GM18951 (cell line): ENCODE measurements at regions not wholly inside any gene's neighbourhood (a gene's known extent, or its start where the extent isn't known, plus 50 kb on each side); places are given as distances from the start of the nearest gene placed in this dataset.

Source experiments
- POLR2A ChIP-seq: IDR thresholded peaks from 4 replicates; pipeline ENCODE4 v1.6.1; 2011; ENCODE audit warnings: mild to moderate bottlenecking; ENCODE audit not compliant: insufficient read length, insufficient read depth; ENCODE audit errors: extremely low read depth
- in situ Hi-C: fragments of 300-500 bp; cut with MboI; formaldehyde crosslinking; loops from one replicate; pipeline ENCODE4 v1.12.0; 2022; ENCODE audit warnings: low sequenced_read_pairs, mixed read lengths, inconsistent platforms; ENCODE audit not compliant: unreplicated experiment

- in situ Hi-C loops: no loop called here
These were observed 176.3 kb upstream of the ASIC2 start for GRCh38 chr17:33469421-33469820.

GRCh38 chr17:33469911-33470310 lies 176.8 kb upstream of the ASIC2 start:
- in situ Hi-C loops: no loop called here
- TF ChIP-seq POLR2A: no peak

More at GRCh38 chr17:33469421-33469820, 176.3 kb upstream of the ASIC2 start:
- no peak for TF ChIP-seq POLR2A

GRCh38 chr17:33473061-33473460 lies 180.0 kb upstream of the ASIC2 start:
- TF ChIP-seq POLR2A: no peak
- in situ Hi-C loops: no loop called here

- TF ChIP-seq POLR2A: no peak
- in situ Hi-C loops: no loop called here
These were observed 181.7 kb upstream of the ASIC2 start for GRCh38 chr17:33474789-33475188.

- in situ Hi-C loops: no loop called here
- no peak for TF ChIP-seq POLR2A
These were observed 182.5 kb upstream of the ASIC2 start for GRCh38 chr17:33475594-33475993.

GRCh38 chr17:33481652-33482051 lies 188.6 kb upstream of the ASIC2 start:
- TF ChIP-seq POLR2A: no peak
- in situ Hi-C loops: no loop called here

- in situ Hi-C loops: no loop called here
- TF ChIP-seq POLR2A: no peak
These were observed 189.5 kb upstream of the ASIC2 start for GRCh38 chr17:33482636-33483035.

- TF ChIP-seq POLR2A: no peak
- in situ Hi-C loops: no loop called here
These were observed 191.5 kb upstream of the ASIC2 start for GRCh38 chr17:33484559-33484958.

- in situ Hi-C loops: no loop called here
- no peak for TF ChIP-seq POLR2A
These were observed 193.2 kb upstream of the ASIC2 start for GRCh38 chr17:33486135-33486885.

- no peak for TF ChIP-seq POLR2A
- in situ Hi-C loops: no loop called here
These were observed 194.2 kb upstream of the ASIC2 start for GRCh38 chr17:33487187-33487879.

GRCh38 chr17:33491871-33492481 lies 198.9 kb upstream of the ASIC2 start:
- in situ Hi-C loops: no loop called here
- TF ChIP-seq POLR2A: no peak

- in situ Hi-C loops: no loop called here
- TF ChIP-seq POLR2A: no peak
These were observed 199.7 kb upstream of the ASIC2 start for GRCh38 chr17:33492731-33493265.

GRCh38 chr17:33493566-33493965 lies 200.5 kb upstream of the ASIC2 start:
- no peak for TF ChIP-seq POLR2A
- in situ Hi-C loops: no loop called here
